H1 (cell line): ENCODE measurements at regions not wholly inside any gene's neighbourhood (a gene's known extent, or its start where the extent isn't known, plus 50 kb on each side); places are given as distances from the start of the nearest gene placed in this dataset.

Experiments
- BCL11A ChIP-seq, 2 experiments: IDR thresholded peaks; one replicate each; pipeline ENCODE4 v1.6.1; 2011; ENCODE audit warnings: low read depth in 2 of 2, low read length in 2 of 2, mild to moderate bottlenecking in 2 of 2
- TF ChIP-seq, protein P1 (sequence below): IDR thresholded peaks from 2 replicates; pipeline ENCODE4 v1.6.1; 2012; ENCODE audit warnings: inconsistent platforms

DNA sequence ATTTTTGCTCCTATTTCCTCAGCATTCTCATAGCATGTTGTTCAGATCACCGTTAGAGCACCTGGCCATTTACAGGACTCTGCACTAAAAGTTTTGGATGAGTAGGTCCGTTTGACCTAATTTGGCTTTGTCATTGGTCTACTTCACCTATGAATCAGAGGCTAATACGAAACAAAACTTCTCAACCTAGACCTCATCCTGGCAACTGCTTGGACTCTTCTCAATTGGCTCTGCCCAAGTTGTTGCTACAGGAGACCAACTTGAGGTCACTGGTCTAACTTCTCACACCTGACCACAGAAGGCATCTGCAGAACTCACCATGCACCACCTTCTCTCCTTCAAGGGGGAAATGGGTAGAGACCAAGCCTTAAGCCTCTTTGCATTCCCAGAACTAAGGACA lies 663.7 kb downstream of the PLCL1 start (continued):
- TF ChIP-seq, protein P1, sequence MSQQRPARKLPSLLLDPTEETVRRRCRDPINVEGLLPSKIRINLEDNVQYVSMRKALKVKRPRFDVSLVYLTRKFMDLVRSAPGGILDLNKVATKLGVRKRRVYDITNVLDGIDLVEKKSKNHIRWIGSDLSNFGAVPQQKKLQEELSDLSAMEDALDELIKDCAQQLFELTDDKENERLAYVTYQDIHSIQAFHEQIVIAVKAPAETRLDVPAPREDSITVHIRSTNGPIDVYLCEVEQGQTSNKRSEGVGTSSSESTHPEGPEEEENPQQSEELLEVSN, result no peak
- TF ChIP-seq BCL11A (IDR thresholded peaks at IDR 0.05; ENCODE audit: low read depth in 2 of 2, low read length in 2 of 2), result no peak
